ENCODE measurements at regions not wholly inside any gene's neighbourhood (a gene's known extent, or its start where the extent isn't known, plus 50 kb on each side); places are given as distances from the start of the nearest gene placed in this dataset.

DNA sequence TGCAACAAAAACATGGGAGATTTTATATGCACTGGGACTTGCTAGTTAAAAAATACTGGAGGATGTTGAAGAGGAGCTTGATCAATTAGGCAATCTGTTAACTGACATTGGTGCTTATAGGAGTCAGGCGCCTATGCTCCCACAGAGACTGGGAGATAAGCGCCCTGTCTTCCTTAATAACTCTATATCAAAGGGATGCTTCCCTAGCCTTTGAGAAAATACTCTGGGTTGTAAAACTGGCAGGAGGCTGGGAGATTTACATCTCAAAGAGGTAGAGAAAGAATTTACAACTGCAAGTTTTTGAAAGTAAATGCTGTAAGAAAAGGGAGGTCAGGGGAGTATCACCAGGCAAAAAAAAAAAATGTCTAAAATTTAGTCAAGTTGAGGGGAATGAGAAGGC lies 325.4 kb downstream of the PCDH10 start:
- ChIA-PET POLR2A (no interaction called here), CTCF (no interaction called here)
- Histone ChIP-seq H3K4me3 (ENCODE audit: low read depth, low read length) (no peak overlapping the region), H3K27me3 (ENCODE audit: control insufficient read depth, insufficient read depth, low read length) (no peaks in the 10 kb centered on the region), H3K36me3 (ENCODE audit: control insufficient read depth, insufficient read depth, low read length) (no peaks in the 10 kb centered on the region)
- TF ChIP-seq, protein P1, sequence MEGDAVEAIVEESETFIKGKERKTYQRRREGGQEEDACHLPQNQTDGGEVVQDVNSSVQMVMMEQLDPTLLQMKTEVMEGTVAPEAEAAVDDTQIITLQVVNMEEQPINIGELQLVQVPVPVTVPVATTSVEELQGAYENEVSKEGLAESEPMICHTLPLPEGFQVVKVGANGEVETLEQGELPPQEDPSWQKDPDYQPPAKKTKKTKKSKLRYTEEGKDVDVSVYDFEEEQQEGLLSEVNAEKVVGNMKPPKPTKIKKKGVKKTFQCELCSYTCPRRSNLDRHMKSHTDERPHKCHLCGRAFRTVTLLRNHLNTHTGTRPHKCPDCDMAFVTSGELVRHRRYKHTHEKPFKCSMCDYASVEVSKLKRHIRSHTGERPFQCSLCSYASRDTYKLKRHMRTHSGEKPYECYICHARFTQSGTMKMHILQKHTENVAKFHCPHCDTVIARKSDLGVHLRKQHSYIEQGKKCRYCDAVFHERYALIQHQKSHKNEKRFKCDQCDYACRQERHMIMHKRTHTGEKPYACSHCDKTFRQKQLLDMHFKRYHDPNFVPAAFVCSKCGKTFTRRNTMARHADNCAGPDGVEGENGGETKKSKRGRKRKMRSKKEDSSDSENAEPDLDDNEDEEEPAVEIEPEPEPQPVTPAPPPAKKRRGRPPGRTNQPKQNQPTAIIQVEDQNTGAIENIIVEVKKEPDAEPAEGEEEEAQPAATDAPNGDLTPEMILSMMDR (IDR thresholded peaks at IDR 0.05; ENCODE audit: insufficient read depth, low read depth, low read length), result no peak
- no peak for DNase-seq (ENCODE audit: low read depth)

- POLR2A ChIA-PET, result no interaction called here
- no peak overlapping the region for H3K4me3 ChIP-seq (ENCODE audit: low read depth, low read length)
- TF ChIP-seq, protein P1 (IDR thresholded peaks at IDR 0.05; ENCODE audit: insufficient read depth, low read depth, low read length), result no peak
- H3K36me3 ChIP-seq (ENCODE audit: control insufficient read depth, insufficient read depth, low read length), result no peaks in the 10 kb centered on the region
- DNase-seq (ENCODE audit: low read depth), result no peak
- no peaks in the 10 kb centered on the region for H3K27me3 ChIP-seq (ENCODE audit: control insufficient read depth, insufficient read depth, low read length)
- CTCF ChIA-PET, result no interaction called here
Observed at GRCh38 chr4:133472244-133472643, 323.1 kb downstream of the PCDH10 start.

DNA sequence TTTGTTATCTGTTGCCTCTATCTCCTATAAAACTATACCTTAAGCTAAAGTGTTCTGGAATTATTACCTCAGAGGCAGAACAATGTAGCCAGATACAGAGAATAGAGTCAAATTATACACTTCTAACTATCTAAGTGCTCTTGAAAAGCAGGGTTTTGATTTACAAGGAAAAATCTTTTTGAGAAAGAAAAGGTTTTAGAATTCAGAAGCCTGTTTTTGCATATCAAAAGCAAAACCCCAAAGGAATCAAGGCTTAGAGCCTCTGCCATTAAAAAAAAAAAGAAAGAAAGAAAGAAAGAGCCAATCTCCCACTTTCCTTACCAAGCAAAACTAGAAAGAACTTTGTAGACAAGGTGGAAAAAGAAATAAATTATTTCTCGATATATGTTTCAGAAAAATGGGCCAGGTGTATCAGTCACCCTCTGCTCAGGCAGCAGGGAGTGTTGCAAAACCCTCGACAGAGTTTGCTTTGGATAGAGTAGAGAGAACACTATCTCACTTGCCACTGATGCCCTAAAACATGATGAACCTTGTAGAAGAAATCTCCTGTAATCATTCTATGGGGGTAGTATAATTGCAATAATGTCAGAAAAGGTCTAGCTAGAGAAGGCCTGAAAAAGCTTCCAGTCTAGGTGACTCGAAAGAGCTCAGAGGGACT lies 318.3 kb downstream of the PCDH10 start:
- ChIA-PET CTCF (interaction anchor here (0.5 kb wide), 1 partner anchor 686 kb away, joined by 3 read pairs; no protein-coding TSS in a partner anchor), POLR2A (no interaction called here)
- TF ChIP-seq, protein P1 (IDR thresholded peaks at IDR 0.05; ENCODE audit: insufficient read depth, low read depth, low read length), result no peak
- H3K36me3 ChIP-seq (ENCODE audit: control insufficient read depth, insufficient read depth, low read length), result no peaks in the 10 kb centered on the region
- no peak overlapping the region for H3K4me3 ChIP-seq (ENCODE audit: low read depth, low read length)
- H3K27me3 ChIP-seq (ENCODE audit: control insufficient read depth, insufficient read depth, low read length), result no peaks in the 10 kb centered on the region
- no peak for DNase-seq (ENCODE audit: low read depth)

GRCh38 chr4:133465022-133465421 lies 315.9 kb downstream of the PCDH10 start:
- CTCF ChIA-PET, result no interaction called here
- POLR2A ChIA-PET, result no interaction called here

GRCh38 chr4:133464311-133464710 lies 315.2 kb downstream of the PCDH10 start:
- H3K4me3 ChIP-seq (ENCODE audit: low read depth, low read length), result no peak overlapping the region
- H3K27me3 ChIP-seq (ENCODE audit: control insufficient read depth, insufficient read depth, low read length), result no peaks in the 10 kb centered on the region
- DNase-seq (ENCODE audit: low read depth), result no peak
- H3K36me3 ChIP-seq (ENCODE audit: control insufficient read depth, insufficient read depth, low read length), result no peaks in the 10 kb centered on the region
- TF ChIP-seq, protein P1 (IDR thresholded peaks at IDR 0.05; ENCODE audit: insufficient read depth, low read depth, low read length), result no peak
- ChIA-PET POLR2A (no interaction called here), CTCF (no interaction called here)

More at GRCh38 chr4:133465022-133465421, 315.9 kb downstream of the PCDH10 start:
- TF ChIP-seq, protein P1 (IDR thresholded peaks at IDR 0.05; ENCODE audit: insufficient read depth, low read depth, low read length), result 0 out of 2 replicates have a peak, but pooled peaks have one; percentile 5
- Histone ChIP-seq H3K27me3 (ENCODE audit: control insufficient read depth, insufficient read depth, low read length) (no peaks in the 10 kb centered on the region), H3K4me3 (ENCODE audit: low read depth, low read length) (no peak overlapping the region), H3K36me3 (ENCODE audit: control insufficient read depth, insufficient read depth, low read length) (no peaks in the 10 kb centered on the region)
- no peak for DNase-seq (ENCODE audit: low read depth)
